DMS153 treated with DMSO at 0.1 percent for 48 hours (cell line): ENCODE measurements at regions not wholly inside any gene's neighbourhood (a gene's known extent, or its start where the extent isn't known, plus 50 kb on each side); places are given as distances from the start of the nearest gene placed in this dataset.

Source experiments
- DNase-seq: peaks from one replicate; lab custom pipeline; 2025; ENCODE audit not compliant: unreplicated experiment; lab: John Stamatoyannopoulos, UW

- no peak for DNase-seq
These were observed 98.1 kb downstream of the NEDD1 start for GRCh38 chr12:97005174-97005573.

- no peak for DNase-seq
These were observed 98.6 kb downstream of the NEDD1 start for GRCh38 chr12:97005646-97006045.

DNA sequence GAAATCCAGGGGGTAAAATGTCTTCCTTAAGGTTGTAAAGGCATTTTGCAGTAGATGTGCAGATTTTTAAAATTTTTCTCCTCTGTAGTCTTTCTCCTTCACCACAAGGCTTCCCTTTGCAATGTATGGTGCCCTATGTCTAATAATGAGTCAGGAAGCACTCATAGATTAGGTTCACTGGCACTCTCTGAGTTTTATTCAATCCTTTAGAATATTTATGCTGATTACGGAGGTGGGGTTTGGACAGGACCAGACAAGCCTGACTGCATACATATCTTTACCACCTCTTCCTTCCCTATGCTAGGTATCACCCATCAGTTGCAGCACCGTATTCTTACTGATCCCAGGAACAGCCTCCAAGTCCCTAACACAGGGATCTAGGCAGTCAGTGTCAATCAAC, 99.5 kb downstream of the NEDD1 start:
- no peak for DNase-seq

DNA sequence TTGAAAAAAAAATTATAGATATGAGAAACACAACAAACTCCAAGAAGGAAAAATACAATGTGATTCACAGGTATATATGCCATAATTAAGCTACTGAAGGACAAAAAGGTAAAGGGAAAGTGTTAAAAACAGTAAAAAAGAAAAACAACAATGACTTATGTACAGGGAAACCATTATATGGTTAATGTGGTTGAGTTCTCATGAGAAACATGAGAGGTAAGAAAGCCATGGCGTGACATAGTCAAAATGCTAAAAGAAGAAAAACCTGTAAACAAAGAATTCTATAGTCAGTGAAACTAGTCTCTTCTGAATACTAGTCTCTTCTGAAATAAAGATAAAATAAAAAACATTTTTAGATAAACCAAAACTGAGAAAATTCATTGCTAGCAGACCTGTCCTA, 109.1 kb downstream of the NEDD1 start:
- no peak for DNase-seq

GRCh38 chr12:97017213-97017612, 110.2 kb downstream of the NEDD1 start:
- DNase-seq = no peak

DNA sequence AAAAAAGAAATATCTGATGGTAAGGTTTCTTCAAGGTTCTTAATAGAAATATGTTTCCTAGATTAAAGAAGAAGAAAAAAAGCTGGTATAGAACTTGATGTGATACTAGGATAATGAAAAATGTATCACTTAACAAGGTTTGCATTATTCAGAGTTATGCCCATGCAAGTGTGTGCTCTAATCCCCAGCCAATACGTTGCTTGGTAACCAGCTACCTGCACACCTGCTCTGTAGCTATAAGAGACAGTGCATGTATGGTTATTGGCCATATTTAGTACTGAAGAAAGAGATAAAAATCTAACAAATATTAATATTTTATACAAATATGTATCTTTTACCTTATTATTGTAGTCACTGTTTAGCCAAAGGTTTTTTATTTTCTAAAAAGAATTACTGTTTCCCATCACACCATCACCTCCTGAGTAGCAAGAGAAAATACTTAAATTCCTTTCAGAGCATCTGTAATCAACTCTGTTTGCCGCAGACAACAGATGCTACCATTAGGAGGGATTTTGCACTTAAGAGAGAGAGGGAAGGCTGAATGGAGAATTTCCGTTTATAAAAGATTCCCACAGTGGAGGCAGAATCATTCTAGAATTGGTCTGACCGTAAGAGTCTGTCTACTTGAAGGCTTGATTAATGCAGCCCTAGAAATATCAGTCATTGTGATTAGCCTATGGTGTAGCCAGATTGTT, 115.6 kb downstream of the NEDD1 start:
- peak; percentile 22 for DNase-seq

- no peak for DNase-seq
These were observed 117.3 kb downstream of the NEDD1 start for GRCh38 chr12:97024393-97024792.

- no peak for DNase-seq
These were observed 119.8 kb downstream of the NEDD1 start for GRCh38 chr12:97026901-97027300.

DNA sequence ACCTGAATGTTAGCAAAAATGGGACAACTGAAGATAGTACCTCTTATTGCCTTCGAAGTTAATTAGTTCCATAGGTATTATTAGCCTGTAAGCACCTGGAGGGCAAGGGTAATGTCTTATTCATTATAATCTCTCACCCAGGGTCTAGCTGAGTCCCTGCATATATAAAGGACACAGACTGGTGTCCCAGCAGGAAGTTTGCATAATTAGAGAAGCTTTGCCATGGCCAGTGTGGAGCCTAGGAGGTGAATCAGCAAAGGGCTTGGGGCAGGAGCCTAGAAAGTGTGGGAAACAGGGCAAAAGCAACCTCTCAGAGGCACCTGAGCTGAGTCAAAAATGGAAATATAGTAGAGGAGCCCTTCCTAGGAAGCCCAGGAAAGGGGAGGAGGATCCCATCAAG, 120.4 kb downstream of the NEDD1 start:
- no peak for DNase-seq

GRCh38 chr12:97038131-97038530, 131.1 kb downstream of the NEDD1 start:
- DNase-seq = no peak

DNA sequence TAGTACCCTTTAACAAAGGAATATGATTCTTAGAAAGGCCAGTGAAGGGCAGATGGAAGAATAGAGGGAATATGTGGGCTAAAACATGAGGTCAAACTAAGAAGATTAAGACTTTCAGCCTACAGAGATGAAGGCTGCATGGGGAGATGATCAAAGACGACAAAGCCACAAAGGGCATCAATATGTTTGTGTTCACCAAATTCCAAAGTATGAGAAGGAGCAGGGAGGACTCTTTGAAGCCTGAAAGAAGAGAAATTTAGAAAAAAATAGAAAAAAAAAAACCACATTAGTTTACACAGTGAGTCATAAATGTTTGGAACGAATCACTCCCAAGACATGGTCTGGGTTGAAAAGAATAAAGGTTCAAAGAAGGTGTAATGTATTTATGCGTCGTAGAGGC, 131.8 kb downstream of the NEDD1 start:
- DNase-seq = no peak

- no peak for DNase-seq
These were observed 139.8 kb downstream of the NEDD1 start for GRCh38 chr12:97046901-97047300.

GRCh38 chr12:97047361-97047760, 140.3 kb downstream of the NEDD1 start:
- DNase-seq = no peak

DNA sequence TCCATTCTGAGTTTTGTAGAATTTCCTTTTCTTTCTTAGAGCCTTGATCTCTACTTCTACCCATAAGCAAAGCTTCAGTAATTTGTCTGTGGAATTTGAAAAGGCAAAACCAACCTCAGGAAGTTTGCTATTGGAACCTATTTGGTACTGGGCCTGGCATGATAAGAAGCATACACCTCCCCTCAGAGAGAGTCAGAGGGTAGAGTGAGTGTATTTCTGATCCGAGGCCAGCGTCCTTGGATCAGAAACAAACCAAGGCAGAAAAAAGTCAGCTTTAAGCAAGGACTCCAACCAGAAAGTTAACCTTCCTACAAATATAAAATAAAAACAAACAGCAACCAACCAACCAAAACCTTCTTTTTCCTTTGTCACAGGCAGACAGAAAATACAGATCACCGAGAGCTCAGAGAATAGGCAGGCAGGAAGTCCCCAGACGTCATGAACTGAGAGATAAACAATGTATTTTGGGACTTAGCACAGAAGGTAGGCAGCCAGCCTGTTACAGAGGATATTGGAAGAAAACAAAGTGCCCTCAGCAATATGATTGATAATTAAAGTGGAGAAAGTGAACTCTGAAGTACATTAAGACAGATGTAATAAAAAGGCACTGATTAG, 141.5 kb downstream of the NEDD1 start:
- DNase-seq = no peak

DNA sequence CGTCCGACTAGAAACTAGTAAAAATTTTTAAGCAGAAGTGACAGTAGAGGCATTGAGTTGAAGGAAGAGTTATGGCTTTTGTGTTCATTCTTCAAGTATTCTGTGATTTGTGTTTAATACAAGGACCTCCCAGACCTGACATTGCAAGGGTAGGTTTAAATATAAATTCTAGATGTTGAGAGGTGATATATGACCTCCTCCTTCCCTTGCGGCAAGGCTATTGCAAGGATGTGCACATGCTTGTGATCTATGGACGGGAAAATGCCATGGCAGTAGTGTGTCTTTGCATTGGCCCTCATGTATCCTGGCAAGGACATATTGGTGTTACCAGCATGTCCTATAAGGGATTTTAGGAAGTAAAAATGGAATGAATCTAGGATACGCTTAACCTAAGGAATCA, 143.5 kb downstream of the NEDD1 start:
- DNase-seq = no peak

- DNase-seq = no peak
These were observed 144.3 kb downstream of the NEDD1 start for GRCh38 chr12:97051341-97051740.

GRCh38 chr12:97061171-97061570, 154.1 kb downstream of the NEDD1 start:
- no peak for DNase-seq

- no peak for DNase-seq
These were observed 156.4 kb downstream of the NEDD1 start for GRCh38 chr12:97063292-97063935.

DNA sequence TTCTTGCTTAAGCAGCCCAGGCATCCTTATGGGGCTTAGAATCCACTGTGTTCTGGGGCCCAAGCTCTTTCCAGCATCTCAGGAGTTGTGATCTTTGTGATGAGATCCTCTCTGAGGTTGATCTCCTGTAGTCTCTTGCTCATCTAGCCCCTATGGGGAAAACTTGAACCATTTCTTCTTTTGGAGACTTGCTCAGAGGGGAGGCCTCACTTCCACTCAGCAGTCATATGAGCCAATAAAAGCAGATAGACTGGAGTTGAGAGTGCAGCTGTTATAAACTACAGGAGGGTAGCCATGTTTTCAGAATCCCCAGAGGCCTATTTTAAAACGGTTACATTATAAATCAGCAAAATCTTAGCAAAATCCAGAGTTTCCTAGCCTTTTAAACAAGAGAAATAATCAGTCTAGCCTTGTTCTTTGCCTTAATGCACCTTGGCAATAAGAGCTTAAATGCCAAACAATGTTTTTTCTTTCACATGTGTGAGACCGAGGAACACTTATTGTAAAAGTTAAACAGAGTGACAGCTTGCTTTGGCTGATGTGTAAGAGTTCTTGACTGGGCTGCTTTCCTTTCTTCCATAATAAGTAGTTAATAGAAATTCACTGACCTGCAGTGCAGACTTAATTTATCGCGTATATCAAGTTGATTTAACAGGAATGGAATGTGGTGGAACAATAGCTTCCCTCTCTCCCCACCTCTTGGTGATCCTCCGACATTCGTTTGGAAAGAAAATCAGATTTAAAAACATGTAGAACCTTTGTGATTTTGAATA, 168.3 kb downstream of the NEDD1 start:
- DNase-seq = no peak

GRCh38 chr12:97075934-97076630, 169.0 kb downstream of the NEDD1 start:
- no peak for DNase-seq

- peak; percentile 37 for DNase-seq
These were observed 169.9 kb downstream of the NEDD1 start for GRCh38 chr12:97076912-97077311.
